ENCODE measurements at regions not wholly inside any gene's neighbourhood (a gene's known extent, or its start where the extent isn't known, plus 50 kb on each side); places are given as distances from the start of the nearest gene placed in this dataset.

GRCh38 chr12:25744313-25744712 is 191.2 kb upstream of the LMNTD1 start:
- TF ChIP-seq CTCF (conservative IDR thresholded peaks at IDR 0.05; ENCODE audit: low read length), result no peak
- no peak for TF ChIP-seq EZH2phosphoT487 (IDR thresholded peaks at IDR 0.05; ENCODE audit: borderline replicate concordance, low read depth, low read length)
